Endothelial cell of hepatic sinusoid (primary cell): ENCODE measurements at regions not wholly inside any gene's neighbourhood (a gene's known extent, or its start where the extent isn't known, plus 50 kb on each side); places are given as distances from the start of the nearest gene placed in this dataset.

ENCODE experiments used
- in situ Hi-C: cut with HindIII; loops from 2 replicates; pipeline ENCODE4 v1.10.0; 2017; ENCODE audit warnings: low sequenced_read_pairs

DNA sequence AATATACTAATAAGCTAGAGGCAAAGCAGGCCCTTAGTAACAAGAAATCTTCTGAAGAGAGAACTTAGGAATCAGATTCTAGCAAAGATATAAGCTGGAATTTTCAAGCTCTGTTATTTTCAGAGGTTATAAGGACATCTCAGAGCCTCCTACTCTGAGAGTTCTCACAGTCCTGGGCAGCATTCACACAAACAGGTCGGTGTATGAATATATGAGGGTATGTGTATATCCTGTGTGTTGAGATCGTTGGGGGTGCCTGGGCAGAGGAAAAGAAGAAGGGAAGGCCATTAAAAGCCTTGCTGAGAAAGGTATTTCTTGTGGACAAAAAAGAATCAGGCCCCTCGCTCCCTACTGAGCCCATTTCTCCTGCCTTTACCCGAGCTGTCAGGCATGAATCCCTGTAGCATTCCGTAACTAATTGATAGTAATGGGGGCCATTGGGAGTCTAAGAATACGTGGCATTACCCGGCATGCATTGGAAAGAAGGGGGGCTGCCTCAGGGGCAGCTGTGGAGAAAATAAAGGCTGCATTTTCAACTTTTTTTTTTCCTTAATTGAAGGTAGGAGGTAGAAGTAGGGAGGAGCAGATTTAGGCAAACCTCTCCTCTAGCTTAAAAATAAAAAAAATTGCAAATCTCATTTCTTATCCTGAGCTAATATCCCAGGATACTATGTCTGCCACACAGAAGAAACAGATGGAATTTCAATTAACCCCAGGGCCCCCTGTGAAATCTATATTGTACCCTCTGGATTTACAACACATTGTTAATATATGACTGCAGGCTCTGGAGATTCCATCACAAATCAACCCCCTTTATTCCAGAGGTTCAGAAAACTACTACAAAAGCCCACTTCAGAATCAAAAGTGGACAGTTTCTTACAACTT, 103.8 kb downstream of the GTPBP8 start:
- in situ Hi-C loops, result no loop called here

DNA sequence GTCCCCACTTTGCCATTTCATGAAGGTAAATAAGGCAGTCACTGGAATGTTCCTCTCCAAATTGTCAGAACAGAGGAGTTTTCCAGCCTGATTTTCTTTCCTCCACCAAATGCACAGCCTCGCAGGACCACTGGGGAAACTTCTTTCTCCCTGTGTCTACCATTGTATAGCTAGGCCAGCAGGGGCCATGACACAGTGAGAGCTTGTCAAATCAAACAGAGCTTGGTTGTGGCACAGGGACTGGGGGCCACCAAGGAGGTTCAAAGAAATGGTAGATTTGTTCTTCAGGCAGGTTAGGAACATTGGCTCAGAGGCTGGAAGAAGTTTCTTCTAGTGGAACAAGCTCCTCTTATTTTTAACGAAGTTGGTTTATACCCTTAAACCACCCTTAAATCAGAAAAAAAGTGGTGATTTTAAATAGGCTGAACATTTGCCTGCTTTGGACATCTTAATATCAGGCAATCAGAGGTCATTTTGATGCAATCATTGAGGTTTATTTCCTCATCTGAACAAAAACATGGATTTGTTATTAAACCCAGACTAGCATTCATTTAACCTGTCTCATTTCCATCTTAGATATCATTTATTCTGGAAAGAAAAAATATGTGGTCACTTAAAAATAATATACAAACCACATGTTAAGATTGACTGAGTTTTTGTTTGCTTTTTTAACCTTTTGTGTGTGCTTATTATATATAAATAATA, 105.6 kb downstream of the GTPBP8 start:
- in situ Hi-C loops, result no loop called here

DNA sequence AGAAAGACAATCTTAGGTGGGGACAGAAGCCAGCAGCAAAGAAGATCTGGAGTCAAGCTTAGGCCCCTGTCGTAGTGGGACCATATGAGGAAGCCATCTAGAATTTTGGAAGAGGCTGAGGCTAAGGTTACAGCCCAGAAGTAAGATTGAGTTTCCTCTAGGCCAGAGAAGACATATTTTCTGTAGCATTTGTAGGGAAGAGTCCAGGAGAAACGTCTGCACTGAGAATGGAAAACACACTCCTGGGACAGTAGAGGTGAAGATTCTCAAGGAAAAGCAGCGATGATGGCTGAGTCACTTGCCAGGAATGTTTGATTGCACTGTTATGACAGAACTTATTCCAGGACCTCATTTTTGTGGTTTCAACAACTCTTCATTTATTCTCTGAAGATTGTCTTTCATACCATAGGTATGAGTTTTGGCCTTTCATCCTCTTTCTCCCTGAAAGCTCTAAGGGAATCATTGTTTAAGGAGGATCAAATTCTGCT, 107.2 kb downstream of the GTPBP8 start:
- in situ Hi-C loops, result no loop called here

DNA sequence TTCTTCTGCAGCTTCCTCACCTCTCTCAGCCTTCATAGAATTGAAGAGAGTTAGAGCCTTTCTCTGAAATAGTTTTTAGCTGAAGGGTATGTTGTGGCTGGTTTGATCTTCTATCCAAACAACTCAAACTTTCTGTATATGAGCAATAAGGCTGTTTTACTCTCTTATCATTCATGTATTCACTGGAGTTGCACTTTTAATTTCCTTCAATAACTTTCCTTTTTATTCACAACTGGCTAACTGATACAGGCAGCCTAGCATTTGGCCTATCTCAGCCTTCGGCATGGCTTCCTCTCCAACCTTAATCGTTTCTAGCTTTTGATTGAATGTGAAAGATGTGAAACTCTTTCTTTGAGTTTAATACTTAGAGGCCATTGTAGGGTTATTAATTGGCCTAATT, 109.3 kb downstream of the GTPBP8 start:
- in situ Hi-C loops, result no loop called here

DNA sequence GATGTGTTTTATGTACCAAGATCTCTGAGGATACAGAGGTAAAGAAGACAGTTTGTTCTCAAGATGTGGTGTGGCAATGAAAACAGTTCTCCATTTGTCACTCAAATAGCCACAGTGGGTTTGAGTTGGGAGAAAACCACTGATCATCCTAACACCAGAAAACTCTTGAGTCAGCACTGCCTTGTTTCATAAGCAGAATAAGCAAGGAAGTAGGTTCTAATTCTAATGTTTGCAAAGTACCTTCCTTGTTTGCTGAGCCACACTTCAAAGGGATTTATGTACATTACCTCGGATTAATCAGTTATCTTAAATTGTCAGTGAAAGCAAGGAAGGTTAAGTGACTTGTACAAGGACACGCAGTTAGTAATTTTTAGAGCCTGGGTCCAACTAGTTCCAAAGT, 107.8 kb upstream of the BOC start:
- in situ Hi-C loops, result no loop called here

DNA sequence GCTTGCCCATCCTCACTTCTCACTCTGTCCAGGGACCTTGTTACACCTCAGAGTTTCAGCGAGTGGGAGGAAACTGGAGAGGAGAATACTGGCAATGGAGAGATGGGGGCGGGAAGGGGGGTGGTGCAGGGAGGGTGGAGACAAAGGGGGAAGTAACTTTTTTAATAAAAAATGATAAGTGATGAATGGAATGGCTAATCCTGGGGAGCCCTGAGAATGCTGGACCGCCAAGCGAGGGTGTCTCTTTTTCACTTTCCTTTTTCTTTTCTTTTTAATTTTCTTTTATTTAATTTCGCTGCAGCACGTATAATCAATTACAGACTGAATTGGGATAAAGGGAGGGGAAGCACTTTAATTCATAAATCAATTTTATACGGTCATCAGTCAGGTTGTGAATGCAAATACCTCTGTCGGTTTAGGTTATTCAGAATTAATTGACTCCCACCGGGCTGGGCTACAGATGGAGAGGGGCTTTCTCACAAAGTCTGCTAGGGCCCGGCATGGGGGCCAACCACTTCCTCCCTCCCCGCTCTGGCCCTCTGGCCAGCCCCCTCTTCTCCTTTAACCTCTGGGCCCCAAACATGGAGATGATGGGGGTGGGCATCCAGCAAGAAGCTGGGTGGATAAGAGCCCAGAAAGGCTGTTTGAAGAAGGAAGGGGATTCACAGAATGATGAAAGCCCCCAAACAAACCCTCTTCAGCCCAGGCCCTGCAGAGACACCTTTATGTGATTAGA, 106.8 kb upstream of the BOC start:
- in situ Hi-C loops, result loop anchor here (5.0 kb wide), 1 partner anchor 52 kb away; no protein-coding TSS in a partner anchor

DNA sequence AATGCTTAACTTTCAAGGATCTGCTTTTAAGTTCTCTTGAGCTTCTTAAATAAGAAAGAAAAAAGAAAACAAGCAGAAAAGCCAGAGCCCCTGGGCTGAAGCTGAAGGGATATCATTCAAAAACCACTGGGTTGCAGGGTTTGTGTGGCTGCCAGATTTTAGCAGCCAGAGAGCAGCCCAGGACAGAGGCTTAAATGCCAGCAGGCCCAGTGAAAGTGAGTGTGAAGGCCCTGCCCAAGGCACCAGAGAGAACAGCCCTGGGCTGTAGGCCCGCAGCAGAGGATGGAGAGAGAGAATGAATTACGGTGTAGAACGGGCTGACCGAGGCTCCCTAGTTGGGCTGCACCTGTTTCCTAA, 106.3 kb upstream of the BOC start:
- in situ Hi-C loops, result loop anchor here (5.0 kb wide), 1 partner anchor 53 kb away; no protein-coding TSS in a partner anchor

DNA sequence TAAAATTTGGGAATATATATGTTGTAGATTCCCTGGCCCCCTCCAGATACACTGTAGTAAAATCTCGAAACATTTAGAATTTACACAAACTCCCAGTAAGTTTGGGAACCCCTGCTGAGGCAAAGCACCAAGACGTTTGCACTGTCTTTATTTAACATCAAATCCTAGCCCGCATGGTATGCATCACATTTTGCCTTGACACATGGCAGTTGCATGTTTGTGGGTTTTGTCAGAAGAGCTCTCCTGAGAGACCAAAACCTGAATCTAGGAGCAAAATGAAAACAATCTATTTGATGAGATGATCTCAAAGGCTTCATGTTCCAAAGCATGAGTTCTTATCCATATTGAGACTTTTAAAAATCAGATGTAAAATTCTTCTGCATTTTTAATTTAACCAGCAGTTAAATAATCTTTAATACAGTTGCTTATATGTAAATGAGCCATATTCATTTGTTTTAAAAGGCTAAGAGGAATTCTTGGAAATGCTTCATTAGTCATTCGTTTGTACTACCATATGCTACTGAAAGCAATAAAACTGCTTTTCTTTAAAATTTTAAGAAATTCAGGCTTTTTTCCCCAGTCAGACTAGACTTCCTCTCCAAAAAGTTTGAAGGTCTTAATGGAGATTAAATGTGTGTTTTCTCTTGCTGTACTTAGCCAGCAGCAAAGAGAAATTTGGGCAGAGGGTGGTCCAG, 105.2 kb upstream of the BOC start:
- in situ Hi-C loops, result loop anchor here (5.0 kb wide), 1 partner anchor 54 kb away; no protein-coding TSS in a partner anchor

DNA sequence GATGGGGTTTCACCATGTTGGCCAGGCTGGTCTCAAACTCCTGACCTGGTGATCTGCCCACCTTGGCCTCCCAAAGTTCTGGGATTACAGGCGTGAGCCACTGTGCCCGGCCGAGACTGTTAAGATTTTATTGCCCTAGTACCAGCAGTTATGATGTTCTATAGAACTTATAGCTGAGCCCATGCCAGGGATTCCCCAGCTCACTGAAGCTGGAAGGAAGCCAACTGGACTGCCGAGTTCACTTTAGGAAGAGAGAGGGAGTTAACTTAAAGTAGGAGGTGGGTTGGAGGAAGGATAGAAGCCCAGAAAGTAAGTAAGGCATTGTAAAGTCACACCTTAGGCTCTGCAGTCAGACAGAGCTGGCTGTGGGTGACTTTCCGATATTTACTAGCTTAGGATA, 101.1 kb upstream of the BOC start:
- in situ Hi-C loops, result no loop called here

DNA sequence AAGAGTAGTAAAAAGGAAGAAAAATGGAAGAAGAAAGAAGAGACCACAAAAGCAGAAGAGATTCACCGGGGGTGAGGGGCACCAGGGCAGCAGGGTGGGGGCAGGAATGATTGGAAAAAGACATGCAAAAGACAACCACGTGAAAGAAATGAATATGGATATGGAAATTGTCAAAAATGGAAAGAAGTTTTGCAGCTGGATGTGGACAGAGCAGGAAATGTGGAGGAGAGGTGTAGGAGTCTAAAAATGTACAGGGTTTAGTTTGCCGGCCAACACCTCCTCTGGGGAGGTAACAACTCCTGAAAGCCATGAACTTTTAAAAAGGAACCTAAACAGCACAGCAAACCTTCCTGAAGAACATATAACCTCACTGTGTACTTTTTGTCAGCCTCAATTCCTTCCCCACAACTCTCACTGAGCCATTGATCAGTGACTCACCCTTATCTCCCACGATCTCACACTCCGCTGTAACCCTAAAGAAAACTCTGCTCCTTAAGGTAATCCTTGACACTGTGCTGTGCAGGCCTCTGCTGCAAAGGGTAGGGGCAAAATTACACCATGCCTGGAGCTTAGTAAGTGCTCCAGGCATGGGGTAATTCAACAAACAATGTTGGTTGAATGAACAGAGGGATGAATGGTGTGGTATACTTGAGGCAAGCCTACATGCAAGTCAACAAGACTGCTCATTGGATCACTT, 100.2 kb upstream of the BOC start:
- in situ Hi-C loops, result no loop called here

DNA sequence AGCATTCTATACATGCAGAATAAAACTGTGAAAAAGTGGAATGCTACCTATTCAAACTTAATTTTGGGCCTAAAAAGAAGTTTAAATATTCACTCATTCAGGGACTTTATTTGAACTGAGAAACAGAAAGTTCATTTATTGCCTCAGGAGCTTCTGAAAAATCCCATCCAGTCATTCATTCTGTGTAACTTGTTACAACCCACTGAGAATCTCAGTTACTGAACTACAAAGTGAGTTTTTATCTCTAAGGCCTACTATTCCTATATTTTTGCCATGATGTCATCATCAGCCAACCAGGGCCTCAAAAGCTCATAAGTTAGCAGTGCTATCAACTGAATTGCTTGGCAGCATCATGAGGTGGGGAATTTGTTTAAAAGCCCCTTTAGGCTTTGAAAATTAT, 98.0 kb upstream of the BOC start:
- in situ Hi-C loops, result no loop called here

DNA sequence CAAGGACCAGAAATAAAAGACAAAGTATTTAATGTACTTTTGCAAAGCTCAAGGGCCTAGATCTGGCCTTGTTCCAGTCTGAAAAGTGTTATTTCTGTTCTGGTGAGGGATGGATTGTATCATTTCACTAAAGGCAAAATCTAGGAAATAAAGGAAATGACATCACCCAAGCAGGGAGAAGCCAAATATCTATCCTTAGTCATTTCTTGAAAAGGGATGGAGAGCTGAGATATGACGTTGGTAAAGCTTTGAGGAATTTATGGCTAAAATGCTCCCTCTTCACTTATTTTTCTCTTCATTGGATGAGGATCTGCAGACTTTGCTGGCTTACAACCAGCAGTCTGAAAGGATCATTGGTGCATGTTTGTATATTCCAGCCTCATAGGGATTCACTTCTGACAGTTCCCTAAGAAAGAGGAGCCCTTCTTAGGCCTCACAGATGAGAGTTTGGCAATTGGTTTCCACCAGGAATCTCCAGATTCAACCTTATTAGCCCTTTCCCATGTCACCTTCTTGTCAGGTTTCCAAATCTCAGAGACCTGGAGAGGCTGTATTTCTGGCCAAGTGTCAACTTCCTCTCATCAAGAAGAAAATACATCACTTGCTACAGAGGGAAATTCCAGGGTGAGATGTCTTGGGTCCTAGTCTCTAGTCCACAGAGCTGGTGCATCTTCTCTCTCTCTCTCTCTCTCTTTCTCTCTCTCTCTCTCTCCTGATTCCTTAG, 93.7 kb upstream of the BOC start:
- in situ Hi-C loops, result no loop called here

DNA sequence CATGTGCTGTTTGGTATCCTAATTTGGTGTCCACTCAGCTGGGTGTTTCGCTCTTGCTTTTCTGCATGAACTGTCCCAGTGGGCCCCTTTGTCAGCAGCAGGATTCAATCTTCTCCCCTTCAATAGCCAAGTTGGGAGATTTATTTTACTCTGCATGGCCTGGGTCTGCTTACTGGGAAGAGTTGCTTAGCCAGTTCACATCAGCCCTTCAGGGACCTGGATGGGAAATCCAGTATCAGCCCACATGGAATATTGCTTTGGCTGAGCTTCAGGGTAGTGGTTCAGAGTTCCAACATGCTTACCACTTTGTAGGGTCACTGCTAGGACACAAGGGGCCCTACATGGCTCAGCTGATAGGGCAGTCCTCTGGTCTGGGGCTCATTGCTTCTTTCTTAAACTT, 93.0 kb upstream of the BOC start:
- in situ Hi-C loops, result no loop called here

DNA sequence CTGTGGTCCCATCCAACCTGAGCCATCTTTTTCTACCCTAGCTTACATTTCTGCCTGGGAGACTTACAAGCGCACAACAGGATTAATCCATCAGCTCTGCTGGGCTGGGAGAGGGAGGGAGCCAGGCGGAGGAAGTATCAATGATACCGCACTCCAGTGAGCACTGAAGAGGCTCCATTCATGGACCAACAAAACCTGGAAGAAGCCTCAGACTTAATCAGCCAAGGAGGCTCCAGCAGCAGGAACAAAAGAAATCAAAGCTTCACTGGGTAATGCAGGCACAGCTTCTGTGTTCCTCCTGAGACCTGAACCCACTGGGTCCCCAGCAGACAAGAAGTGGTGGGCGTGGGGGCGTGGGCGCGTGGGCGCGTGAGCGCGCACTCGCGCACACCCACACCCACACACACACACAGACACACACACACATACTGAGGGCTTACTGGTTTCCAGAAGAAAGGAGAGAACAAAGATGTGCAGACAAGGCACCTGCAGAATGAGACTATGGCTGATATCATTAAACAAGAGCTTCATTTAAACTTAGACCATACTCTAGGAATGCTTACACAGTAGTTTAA, 87.0 kb upstream of the BOC start:
- in situ Hi-C loops, result no loop called here

DNA sequence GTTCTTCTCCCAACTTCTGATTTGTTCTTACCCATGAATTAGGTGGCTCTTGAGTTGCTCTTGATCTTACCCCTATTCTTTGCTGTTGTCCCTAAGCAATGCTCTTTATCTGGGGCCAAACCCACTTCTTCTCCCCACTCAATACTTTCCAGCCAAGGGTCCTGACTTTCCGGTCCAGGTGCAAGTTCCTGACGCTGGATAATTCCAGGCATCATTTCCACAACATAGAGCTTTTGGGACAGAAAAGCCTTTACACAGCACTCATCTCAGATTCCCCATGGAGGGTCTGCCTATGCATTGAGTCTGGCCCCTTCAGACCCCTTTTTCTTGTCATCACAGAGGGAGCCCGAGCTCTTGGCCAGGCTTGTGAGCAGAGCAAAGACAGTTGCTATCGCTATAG, 85.4 kb upstream of the BOC start:
- in situ Hi-C loops, result no loop called here

DNA sequence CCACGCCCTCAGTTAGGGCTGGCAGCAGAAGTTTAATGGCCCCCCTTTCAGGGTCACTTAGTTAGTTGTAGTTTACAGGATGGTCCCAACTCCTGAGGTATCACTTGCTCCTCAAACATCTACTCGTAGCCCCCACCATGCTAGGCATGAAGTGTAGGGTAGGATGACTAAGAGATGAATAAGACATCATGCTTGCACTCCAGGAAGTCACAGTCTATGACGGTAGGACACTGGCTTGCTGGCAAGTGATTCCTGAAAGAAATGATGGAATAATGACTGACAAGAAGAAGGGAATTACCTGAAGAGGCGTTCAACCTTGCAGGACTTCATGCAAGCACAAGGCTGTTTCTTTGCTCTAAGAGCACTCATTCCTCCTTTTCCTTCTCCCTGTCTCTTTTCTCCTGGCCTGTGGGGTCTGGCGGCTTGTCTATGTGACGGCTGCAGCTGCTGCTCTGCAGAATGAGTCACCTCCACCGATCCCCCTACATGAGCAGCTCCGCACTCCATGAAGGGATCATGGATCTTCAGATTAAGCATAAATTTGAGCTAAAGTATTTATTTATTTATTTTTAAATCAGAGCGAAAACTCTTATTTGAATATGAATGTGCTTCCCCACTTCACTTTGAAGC, 82.9 kb upstream of the BOC start:
- in situ Hi-C loops, result no loop called here

DNA sequence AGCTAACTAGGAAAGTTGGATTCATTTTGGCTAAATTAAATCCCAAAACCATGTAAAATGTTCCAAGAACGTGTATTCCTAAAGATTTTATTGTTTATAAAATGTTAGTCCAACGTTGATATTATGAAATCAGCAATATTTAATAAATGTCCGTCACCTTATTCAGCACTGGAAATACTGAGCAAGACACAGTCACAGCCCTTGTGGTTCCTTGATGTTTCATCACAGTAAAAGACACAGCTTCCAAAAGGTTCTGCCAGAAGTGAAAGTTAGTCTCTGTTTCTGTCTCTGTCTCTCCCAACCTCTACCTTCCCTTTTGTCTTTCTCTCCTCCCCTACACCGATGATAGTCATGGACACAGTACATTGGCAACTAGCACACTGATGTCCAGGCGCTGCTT, 82.2 kb upstream of the BOC start:
- in situ Hi-C loops, result no loop called here

DNA sequence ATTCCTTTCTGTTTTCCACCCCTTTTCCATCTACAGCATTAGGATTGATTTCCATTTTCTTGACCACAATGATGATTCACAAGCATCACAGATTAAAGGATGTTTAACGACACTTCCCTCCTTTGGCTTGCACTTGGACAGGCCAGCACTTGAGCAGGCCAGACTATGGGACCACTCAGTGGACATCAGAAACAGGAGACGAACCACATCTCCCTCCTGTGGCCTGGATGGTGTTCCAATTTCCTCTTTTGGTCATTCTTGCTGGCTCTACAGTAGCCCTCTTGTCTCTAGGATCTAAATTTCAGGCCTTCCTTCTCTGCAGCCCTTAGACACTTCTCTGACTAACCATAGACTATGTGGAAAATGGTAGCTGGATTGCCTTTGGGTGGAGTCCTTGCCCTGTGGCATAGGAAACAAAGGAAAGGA, 78.8 kb upstream of the BOC start:
- in situ Hi-C loops, result no loop called here

DNA sequence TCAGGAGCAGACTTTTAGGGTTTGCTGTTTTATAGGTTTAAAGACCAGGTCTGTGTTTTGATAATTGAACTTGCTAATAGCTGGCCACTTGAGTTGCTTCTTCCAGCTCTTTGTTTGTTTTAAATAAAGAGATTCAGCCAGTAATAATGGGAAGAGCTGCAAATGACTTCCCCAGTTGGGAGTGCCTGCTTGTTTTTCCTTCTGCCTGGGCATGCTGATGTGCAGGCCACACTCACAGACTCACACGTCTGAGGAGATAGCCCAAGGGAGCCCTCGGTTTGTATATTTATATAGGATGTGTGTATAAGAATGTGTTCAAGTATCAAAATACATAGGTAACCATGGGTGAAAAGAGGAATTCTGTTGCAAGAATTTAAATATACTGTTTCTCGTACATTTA, 78.2 kb upstream of the BOC start:
- in situ Hi-C loops, result no loop called here
